Muscle layer of colon (tissue), 2 donors: ENCODE measurements at regions not wholly inside any gene's neighbourhood (a gene's known extent, or its start where the extent isn't known, plus 50 kb on each side); places are given as distances from the start of the nearest gene placed in this dataset.
"Not testable (repeated sequence)": the region's sequence is repeated elsewhere in the genome, so short reads cannot be mapped to it uniquely, and the experiment has no call there.

Experiments used
- H3K27ac ChIP-seq: one replicate; pipeline ENCODE4 v1.7.0; 2013; ENCODE audit warnings: low read depth, mild to moderate bottlenecking, low read length, moderate library complexity
- H3K27me3 ChIP-seq, 2 donors: one replicate each; pipeline ENCODE4 v1.7.0; 2013; ENCODE audit warnings: low read length in 2 of 2, mild to moderate bottlenecking in 2 of 2; ENCODE audit not compliant: insufficient read depth in 2 of 2, control insufficient read depth in 1 of 2
- H3K36me3 ChIP-seq: one replicate; pipeline ENCODE4 v1.7.0; 2013; ENCODE audit warnings: mild to moderate bottlenecking, low read length; ENCODE audit not compliant: insufficient read depth
- H3K4me1 ChIP-seq: one replicate; pipeline ENCODE4 v1.7.0; 2013; ENCODE audit warnings: mild to moderate bottlenecking, low read length; ENCODE audit not compliant: insufficient read depth
- H3K4me3 ChIP-seq, 2 donors: one replicate each; pipeline ENCODE4 v1.7.0; 2013; ENCODE audit warnings: low read length in 2 of 2, low read depth in 1 of 2, mild to moderate bottlenecking in 1 of 2, moderate library complexity in 1 of 2
- H3K9ac ChIP-seq: one replicate; pipeline ENCODE4 v1.7.0; 2013; ENCODE audit warnings: low read length
- H3K9me3 ChIP-seq: one replicate; pipeline ENCODE4 v1.7.0; 2013; ENCODE audit warnings: mild to moderate bottlenecking, low read length
- donor health status: abdominal sarcoma.
- donor health status: Adenocarcinoma of cecum.

DNA sequence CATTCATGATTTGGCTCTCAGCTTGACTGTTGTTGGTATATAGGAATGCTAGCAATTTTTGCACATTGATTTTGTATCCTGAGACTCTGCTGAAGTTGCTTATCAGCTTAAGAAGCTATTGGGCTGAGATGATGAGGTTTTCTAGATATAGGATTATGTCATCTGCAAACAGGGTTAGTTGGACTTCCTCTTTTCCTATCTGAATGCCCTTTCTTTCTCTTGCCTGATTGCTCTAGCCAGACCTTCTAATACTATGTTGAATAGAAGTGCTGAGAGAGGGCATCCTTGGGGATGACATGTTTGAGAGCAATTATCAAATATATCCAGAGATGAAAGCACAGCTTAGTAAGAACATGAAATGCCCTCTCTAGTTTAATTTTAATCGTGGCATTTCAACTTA, 642.4 kb downstream of the NXPH1 start:
- H3K27ac ChIP-seq, H3K4me3 ChIP-seq, H3K9ac ChIP-seq, H3K36me3 ChIP-seq, H3K27me3 ChIP-seq, H3K9me3 ChIP-seq, H3K4me1 ChIP-seq: not testable (repeated sequence)

DNA sequence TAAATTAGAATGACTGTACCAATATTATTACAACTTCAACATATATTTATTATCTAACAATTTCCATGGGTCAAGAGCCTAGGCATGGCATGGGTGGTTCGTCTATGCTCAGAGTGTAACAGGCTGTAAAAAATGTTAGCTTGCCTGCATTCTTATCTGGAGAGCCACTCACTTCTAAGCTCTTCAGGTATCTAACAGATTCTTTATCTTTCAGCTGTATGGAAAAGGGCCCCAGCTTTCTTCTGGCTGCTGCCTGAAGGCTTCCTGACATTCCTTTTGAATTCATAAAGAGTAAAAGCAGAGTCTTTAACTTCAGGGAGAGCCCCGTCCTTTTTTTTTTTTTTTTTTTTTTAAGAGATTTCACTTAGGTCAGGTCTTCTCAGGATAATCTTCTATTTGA, 648.8 kb downstream of the NXPH1 start:
- no peak overlapping the region for H3K27ac ChIP-seq
- no peaks in the 10 kb centered on the region for H3K9me3 ChIP-seq
- no peaks in the 10 kb centered on the region for H3K4me1 ChIP-seq
- no peak overlapping the region for H3K4me3 ChIP-seq
- no peaks in the 10 kb centered on the region for H3K36me3 ChIP-seq
- no peaks in the 10 kb centered on the region for H3K27me3 ChIP-seq
- no peak overlapping the region for H3K9ac ChIP-seq

DNA sequence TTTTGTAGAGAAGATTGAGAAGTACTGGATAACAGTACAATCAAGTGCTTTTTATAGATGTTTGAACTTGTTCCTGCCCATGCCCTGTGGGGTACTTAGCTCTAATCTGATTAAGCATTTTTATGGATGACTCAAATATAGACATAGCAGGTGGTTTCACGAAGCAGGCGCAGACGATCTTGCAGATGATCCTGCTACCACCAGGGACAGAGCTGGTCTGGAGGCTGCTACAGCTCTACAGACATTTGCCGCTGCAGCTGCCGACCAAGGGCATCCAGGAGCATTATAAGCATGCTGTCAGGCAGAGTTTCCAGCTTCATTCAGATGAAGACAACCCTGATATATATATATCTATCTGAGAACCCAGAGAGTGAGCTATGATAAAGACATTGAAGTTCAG, 650.4 kb downstream of the NXPH1 start:
- no peaks in the 10 kb centered on the region for H3K9me3 ChIP-seq

DNA sequence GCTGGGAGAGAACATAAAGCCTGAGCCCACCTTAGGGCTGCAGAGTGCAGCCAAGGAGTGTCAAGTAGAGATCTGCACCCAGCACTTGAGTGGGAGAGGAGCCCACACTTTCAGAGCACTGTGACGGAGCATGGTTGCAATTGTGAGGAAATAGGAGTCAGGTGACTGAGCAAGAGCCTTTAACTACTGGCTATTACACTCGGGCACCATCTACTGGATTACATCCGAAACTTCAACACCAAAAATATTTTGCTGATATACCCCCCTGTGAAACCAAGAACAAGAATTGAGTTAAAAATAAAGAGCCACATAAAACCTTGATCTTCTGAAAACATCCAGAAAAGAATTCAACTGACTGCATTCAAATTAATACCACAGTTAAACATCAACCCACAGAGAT, 657.9 kb downstream of the NXPH1 start:
- Histone ChIP-seq H3K4me3 (no peak overlapping the region), H3K36me3 (no peaks in the 10 kb centered on the region), H3K27me3 (no peaks in the 10 kb centered on the region), H3K27ac (no peak overlapping the region), H3K4me1 (no peaks in the 10 kb centered on the region), H3K9ac (no peak overlapping the region), H3K9me3 (no peaks in the 10 kb centered on the region)

More for the DNA sequence above, 650.4 kb downstream of the NXPH1 start:
- Histone ChIP-seq H3K27me3 (no peaks in the 10 kb centered on the region), H3K36me3 (no peaks in the 10 kb centered on the region), H3K9ac (no peak overlapping the region), H3K4me1 (no peaks in the 10 kb centered on the region), H3K27ac (no peak overlapping the region), H3K4me3 (no peak overlapping the region)

DNA sequence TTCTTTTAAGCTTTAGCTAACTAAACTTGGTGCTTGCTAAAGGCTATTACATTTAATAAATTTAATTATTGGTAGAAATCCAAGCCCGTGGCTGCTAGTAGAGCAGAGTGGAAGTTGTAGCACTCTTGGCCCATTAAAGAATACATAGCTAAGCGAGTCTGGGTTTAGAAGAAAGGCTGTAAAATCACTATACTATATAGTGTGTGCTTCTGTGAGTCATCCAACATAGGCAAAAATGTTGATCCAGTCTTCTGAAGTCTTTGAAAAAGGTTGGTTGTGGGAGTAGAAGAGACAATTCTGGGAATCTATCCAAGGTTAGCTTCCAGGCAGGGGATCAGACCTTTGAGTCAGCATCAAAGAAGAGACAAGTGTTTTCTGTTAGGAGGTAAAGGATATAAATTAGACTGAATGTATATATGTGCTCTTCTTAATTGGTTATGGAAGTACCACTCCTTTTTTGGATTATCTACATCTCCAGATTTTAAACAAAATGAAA, 664.2 kb downstream of the NXPH1 start:
- Histone ChIP-seq H3K27me3 (no peaks in the 10 kb centered on the region), H3K36me3 (no peaks in the 10 kb centered on the region), H3K27ac (no peak overlapping the region), H3K4me3 (no peak overlapping the region), H3K9me3 (no peaks in the 10 kb centered on the region), H3K9ac (no peak overlapping the region), H3K4me1 (no peaks in the 10 kb centered on the region)

DNA sequence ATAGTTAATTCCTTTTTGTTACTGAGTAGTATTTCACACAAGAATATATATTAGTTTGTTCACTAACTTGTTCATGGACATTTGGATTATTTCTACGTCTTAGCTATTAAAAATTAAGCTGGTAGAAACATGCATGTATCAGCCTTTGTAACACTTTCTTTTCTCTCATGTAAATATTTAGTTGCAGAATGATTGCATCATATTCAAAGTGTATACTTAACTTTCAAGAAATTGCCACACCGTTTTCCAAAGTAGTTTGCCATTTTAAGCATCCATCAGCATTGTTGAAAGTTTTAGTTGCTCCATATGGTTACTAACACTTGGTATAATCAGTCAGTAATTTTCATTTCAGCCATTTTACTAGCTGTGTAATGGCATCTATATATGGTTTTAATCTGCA, 666.9 kb downstream of the NXPH1 start:
- Histone ChIP-seq H3K4me3 (no peak overlapping the region), H3K9me3 (no peaks in the 10 kb centered on the region), H3K9ac (no peak overlapping the region), H3K36me3 (no peaks in the 10 kb centered on the region), H3K27me3 (no peaks in the 10 kb centered on the region), H3K4me1 (no peaks in the 10 kb centered on the region), H3K27ac (no peak overlapping the region)

DNA sequence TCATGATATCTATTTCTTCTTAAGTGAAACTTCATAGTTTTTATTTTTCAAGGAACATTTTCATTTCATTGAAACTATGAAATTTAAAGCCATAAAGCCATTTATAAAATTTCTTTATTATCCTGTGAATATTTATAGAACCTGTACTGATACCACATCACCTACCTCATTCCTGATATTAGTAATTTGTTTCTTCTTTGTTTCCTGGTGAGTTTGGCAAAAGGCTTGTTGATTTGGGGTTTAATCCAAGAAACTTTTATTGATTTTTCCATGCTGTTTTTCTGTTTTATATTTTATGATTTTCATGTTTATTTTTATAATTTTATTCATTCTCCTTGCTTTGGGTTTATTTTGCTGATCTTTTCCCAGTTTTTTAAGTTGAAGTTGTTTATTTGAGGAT, 669.4 kb downstream of the NXPH1 start:
- no peak overlapping the region for H3K27ac ChIP-seq
- no peaks in the 10 kb centered on the region for H3K27me3 ChIP-seq
- H3K4me1 ChIP-seq, result no peaks in the 10 kb centered on the region
- no peak overlapping the region for H3K4me3 ChIP-seq
- H3K36me3 ChIP-seq, result no peaks in the 10 kb centered on the region
- H3K9me3 ChIP-seq, result no peaks in the 10 kb centered on the region
- H3K9ac ChIP-seq, result no peak overlapping the region

DNA sequence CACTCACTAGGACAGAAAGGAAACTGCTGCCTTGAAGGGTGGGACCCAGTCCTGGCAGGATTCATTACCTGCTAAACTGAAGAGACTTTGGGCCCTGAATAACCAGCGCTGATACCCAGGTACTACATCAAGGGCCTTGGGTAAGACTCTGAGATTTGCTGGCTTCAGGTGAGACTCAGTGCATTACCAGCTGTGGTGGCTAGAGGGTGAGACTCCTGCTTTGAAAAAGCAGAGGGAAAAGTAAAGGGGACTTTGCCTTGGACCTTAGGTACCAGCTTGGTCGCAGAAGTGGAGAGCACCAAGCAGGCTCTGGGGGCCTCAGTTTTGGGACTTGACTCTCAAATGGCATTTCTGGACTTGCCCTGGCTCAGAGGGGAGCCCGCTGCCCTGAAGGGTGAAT, 673.3 kb downstream of the NXPH1 start:
- Histone ChIP-seq H3K36me3 (no peaks in the 10 kb centered on the region), H3K27me3 (no peaks in the 10 kb centered on the region), H3K27ac (no peak overlapping the region), H3K4me3 (no peak overlapping the region), H3K4me1 (no peaks in the 10 kb centered on the region), H3K9ac (no peak overlapping the region), H3K9me3 (no peaks in the 10 kb centered on the region)

DNA sequence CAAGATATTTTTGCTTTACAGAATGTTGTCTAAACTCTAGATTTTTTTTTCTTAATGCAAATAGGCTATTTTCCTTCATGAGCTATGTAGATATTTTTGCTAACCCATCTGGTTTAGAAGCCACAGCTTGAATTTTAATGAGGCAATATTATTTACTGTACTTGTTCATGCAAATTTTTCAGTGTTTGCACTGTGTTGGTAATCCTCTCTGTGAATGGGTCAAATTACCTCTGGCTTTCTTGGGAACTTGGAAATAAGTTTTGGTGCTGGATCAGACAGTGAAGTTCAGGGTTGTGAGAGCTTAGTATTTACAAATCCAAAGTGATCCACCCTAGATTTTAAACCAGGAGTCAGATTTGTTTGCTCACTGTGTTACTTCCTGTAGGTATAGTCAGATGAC, 686.9 kb downstream of the NXPH1 start:
- H3K27ac ChIP-seq, result no peak overlapping the region
- H3K36me3 ChIP-seq, result no peaks in the 10 kb centered on the region
- no peaks in the 10 kb centered on the region for H3K9me3 ChIP-seq
- no peak overlapping the region for H3K9ac ChIP-seq
- H3K4me1 ChIP-seq, result no peaks in the 10 kb centered on the region
- no peaks in the 10 kb centered on the region for H3K27me3 ChIP-seq
- H3K4me3 ChIP-seq, result no peak overlapping the region

DNA sequence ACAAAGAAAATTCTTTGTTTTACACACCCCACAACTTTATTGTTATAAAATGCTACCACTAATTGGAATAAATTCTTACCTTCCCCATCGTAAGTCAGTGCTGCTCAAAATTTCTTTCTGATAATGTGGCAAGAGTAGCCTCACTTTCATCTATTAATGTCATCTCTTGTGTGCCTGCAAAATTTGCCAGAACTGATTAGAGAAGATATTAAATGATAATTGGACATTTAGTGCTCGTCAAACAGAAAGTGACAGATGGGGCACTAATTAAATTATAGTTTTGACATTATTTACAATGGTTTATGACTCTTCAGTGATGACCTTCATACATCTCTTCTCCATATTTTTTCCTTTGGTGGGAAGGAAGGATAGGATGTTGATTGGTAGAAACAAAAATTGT, 690.9 kb downstream of the NXPH1 start:
- Histone ChIP-seq H3K27me3 (no peaks in the 10 kb centered on the region), H3K9me3 (no peaks in the 10 kb centered on the region), H3K4me1 (no peaks in the 10 kb centered on the region), H3K27ac (no peak overlapping the region), H3K9ac (no peak overlapping the region), H3K4me3 (no peak overlapping the region), H3K36me3 (no peaks in the 10 kb centered on the region)

DNA sequence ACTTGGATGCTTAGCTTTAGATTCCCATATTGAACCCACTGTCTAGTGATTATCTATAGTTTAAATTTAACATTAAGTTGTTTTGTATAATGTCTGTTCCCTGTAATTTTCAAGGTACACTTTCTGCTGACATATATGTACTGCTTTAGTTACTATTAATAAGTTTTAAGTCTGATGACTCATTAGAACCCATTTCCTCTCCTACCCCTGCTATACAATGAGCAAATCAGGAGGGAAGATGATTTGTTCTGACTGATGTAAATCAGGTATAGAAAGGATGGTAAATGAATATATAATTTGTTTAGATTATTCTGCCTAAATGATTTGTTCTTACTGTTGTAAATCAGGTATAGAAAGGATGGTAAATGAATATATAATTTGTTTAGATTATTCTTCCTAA, 691.8 kb downstream of the NXPH1 start:
- Histone ChIP-seq H3K27ac (no peak overlapping the region), H3K4me1 (no peaks in the 10 kb centered on the region), H3K4me3 (no peak overlapping the region), H3K36me3 (no peaks in the 10 kb centered on the region), H3K9me3 (no peaks in the 10 kb centered on the region), H3K9ac (no peak overlapping the region), H3K27me3 (no peaks in the 10 kb centered on the region)

DNA sequence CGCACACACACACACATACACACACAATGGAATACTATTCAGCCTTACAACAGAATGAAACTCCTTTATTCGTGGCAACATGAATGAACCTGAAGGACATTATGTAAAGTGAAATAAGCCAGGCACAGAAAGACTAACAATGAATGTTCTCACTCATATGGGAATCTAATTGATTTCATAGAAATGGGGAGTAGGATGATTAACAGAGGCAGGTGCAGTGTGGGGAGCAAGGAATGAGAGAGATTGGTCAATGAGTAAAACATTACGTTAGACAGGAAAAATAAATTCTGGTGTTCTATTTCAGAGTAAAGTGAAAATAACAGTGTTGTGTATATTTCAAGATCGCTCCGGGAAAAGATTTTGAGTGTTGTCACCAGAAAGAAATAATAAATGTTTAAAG, 694.5 kb downstream of the NXPH1 start:
- Histone ChIP-seq H3K4me1 (no peaks in the 10 kb centered on the region), H3K36me3 (no peaks in the 10 kb centered on the region), H3K27me3 (no peaks in the 10 kb centered on the region), H3K4me3 (no peak overlapping the region), H3K27ac (no peak overlapping the region), H3K9ac (no peak overlapping the region), H3K9me3 (no peaks in the 10 kb centered on the region)
